ENCODE measurements at regions not wholly inside any gene's neighbourhood (a gene's known extent, or its start where the extent isn't known, plus 50 kb on each side); places are given as distances from the start of the nearest gene placed in this dataset.
"Not testable (repeated sequence)": the region's sequence is repeated elsewhere in the genome, so short reads cannot be mapped to it uniquely, and the experiment has no call there.

- intact Hi-C loops (cut with micrococcal nuclease; ENCODE audit: unreplicated experiment): no loop called here
- Histone ChIP-seq H3K4me3 (ENCODE audit: low read depth, low read length, poor library complexity, severe bottlenecking) (no peak overlapping the region), H3K27ac (ENCODE audit: low read depth, low read length, poor library complexity, severe bottlenecking) (no peak overlapping the region), H3K4me1 (ENCODE audit: insufficient read depth, low read length, poor library complexity, severe bottlenecking) (no peaks in the 10 kb centered on the region), H3K9me3 (ENCODE audit: low read length) (no peaks in the 10 kb centered on the region), H3K9me2 (ENCODE audit: insufficient read depth, low read length) (no peaks in the 10 kb centered on the region), H3K79me2 (ENCODE audit: insufficient read depth, low read depth, low read length) (no peaks in the 10 kb centered on the region), H3K36me3 (ENCODE audit: insufficient read depth, low read length) (no peaks in the 10 kb centered on the region), H3K4me2 (ENCODE audit: low read length) (no peak overlapping the region), H2AFZ (ENCODE audit: low read length) (no peak overlapping the region), H4K20me1 (ENCODE audit: insufficient read depth, low read length) (no peaks in the 10 kb centered on the region)
- POLR2A ChIA-PET: no interaction called here
- no TSS peak for BruUV-seq (replicated peaks)
- no peak for TF ChIP-seq EZH2phosphoT487 (IDR thresholded peaks at IDR 0.05; ENCODE audit: borderline replicate concordance, low read depth, low read length)
- no peak for TF ChIP-seq CTCF (conservative IDR thresholded peaks at IDR 0.05; ENCODE audit: low read length)
- CTCF ChIA-PET (ENCODE audit: unreplicated experiment): interaction anchor here (0.5 kb wide), 1 partner anchor 9 kb away, joined by 3 read pairs; no protein-coding TSS in a partner anchor
- no peak for DNase-seq (ENCODE audit: low spot score)
Measured at GRCh38 chr21:35556536-35556935, 503.8 kb downstream of the SETD4 start.

GRCh38 chr21:35552483-35552882 lies 503.4 kb upstream of the RUNX1 start:
- H3K4me2 ChIP-seq (ENCODE audit: low read length); H3K4me1 ChIP-seq (ENCODE audit: insufficient read depth, low read length, poor library complexity, severe bottlenecking); BruUV-seq (replicated peaks); H3K36me3 ChIP-seq (ENCODE audit: insufficient read depth, low read length); CTCF ChIA-PET (ENCODE audit: unreplicated experiment); intact Hi-C loops (cut with micrococcal nuclease; ENCODE audit: unreplicated experiment); H3K9me2 ChIP-seq (ENCODE audit: insufficient read depth, low read length); H3K9me3 ChIP-seq (ENCODE audit: low read length); H4K20me1 ChIP-seq (ENCODE audit: insufficient read depth, low read length); DNase-seq (ENCODE audit: low spot score); H3K4me3 ChIP-seq (ENCODE audit: low read depth, low read length, poor library complexity, severe bottlenecking); H3K27ac ChIP-seq (ENCODE audit: low read depth, low read length, poor library complexity, severe bottlenecking); H3K79me2 ChIP-seq (ENCODE audit: insufficient read depth, low read depth, low read length); H2AFZ ChIP-seq (ENCODE audit: low read length): not testable (repeated sequence)
- POLR2A ChIA-PET: interaction anchor here (0.7 kb wide), 1 partner anchor 75 kb away, joined by 7 read pairs; no protein-coding TSS in a partner anchor

GRCh38 chr21:35548904-35549615 lies 500.0 kb upstream of the RUNX1 start:
- ChIA-PET CTCF (ENCODE audit: unreplicated experiment) (no interaction called here), POLR2A (no interaction called here)
- H4K20me1 ChIP-seq (ENCODE audit: insufficient read depth, low read length): no peaks in the 10 kb centered on the region
- no peak for DNase-seq (ENCODE audit: low spot score)
- H3K36me3 ChIP-seq (ENCODE audit: insufficient read depth, low read length): no peaks in the 10 kb centered on the region
- H2AFZ ChIP-seq (ENCODE audit: low read length): no peak overlapping the region
- H3K79me2 ChIP-seq (ENCODE audit: insufficient read depth, low read depth, low read length): no peaks in the 10 kb centered on the region
- no peaks in the 10 kb centered on the region for H3K4me1 ChIP-seq (ENCODE audit: insufficient read depth, low read length, poor library complexity, severe bottlenecking)
- H3K27ac ChIP-seq (ENCODE audit: low read depth, low read length, poor library complexity, severe bottlenecking): no peak overlapping the region
- BruUV-seq (replicated peaks): no TSS peak
- H3K9me3 ChIP-seq (ENCODE audit: low read length): no peaks in the 10 kb centered on the region
- H3K4me3 ChIP-seq (ENCODE audit: low read depth, low read length, poor library complexity, severe bottlenecking): no peak overlapping the region
- TF ChIP-seq CTCF (conservative IDR thresholded peaks at IDR 0.05; ENCODE audit: low read length) (no peak), EZH2phosphoT487 (IDR thresholded peaks at IDR 0.05; ENCODE audit: borderline replicate concordance, low read depth, low read length) (no peak)
- H3K4me2 ChIP-seq (ENCODE audit: low read length): no peak overlapping the region
- intact Hi-C loops (cut with micrococcal nuclease; ENCODE audit: unreplicated experiment): no loop called here
- no peaks in the 10 kb centered on the region for H3K9me2 ChIP-seq (ENCODE audit: insufficient read depth, low read length)

Data from OCI-LY7 (cell line).